H1 (cell line): ENCODE measurements at regions not wholly inside any gene's neighbourhood (a gene's known extent, or its start where the extent isn't known, plus 50 kb on each side); places are given as distances from the start of the nearest gene placed in this dataset.

Experiments
- SIX5 ChIP-seq: IDR thresholded peaks from 2 replicates; pipeline ENCODE4 v1.6.1; 2011; ENCODE audit warnings: mild to moderate bottlenecking, low read depth, low read length
- TF ChIP-seq, protein P1 (sequence below): IDR thresholded peaks from 2 replicates; pipeline ENCODE4 v1.6.1; 2011; ENCODE audit warnings: low read depth, mild to moderate bottlenecking, low read length; ENCODE audit not compliant: insufficient read depth

DNA sequence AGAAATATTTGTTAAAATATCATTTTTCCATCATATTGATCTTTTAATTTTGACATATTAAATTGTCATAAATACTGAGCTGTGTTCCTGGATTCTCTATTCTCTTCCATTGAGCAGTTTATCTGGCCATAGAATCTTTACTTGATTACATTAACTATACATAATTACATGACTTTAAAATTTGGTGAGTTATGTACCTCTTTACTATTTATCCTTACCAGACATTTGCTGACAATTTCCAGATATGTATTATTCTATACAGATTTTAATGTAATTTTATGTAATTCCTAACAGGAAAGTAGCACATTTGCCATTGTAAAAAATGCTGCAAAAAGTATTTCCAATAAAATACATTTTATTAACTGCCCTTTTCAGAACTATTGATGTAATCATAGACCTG is 770.3 kb downstream of the KCTD16 start (continued):
- TF ChIP-seq, protein P1, sequence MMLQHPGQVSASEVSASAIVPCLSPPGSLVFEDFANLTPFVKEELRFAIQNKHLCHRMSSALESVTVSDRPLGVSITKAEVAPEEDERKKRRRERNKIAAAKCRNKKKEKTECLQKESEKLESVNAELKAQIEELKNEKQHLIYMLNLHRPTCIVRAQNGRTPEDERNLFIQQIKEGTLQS = no peak
- no peak for TF ChIP-seq SIX5
